ENCODE measurements at regions not wholly inside any gene's neighbourhood (a gene's known extent, or its start where the extent isn't known, plus 50 kb on each side); places are given as distances from the start of the nearest gene placed in this dataset.

- TF ChIP-seq POLR2AphosphoS5 (IDR thresholded peaks at IDR 0.05; ENCODE audit: low read depth, low read length) (no peak), SPI1 (IDR thresholded peaks at IDR 0.05; ENCODE audit: low read depth, low read length) (no peak), POLR2A (IDR thresholded peaks at IDR 0.05; ENCODE audit: low read depth, low read length) (no peak), TAF1 (IDR thresholded peaks at IDR 0.05; ENCODE audit: low read depth, low read length) (no peak), POU2F2 (IDR thresholded peaks at IDR 0.05; ENCODE audit: low read depth, low read length) (no peak), PAX5 (IDR thresholded peaks at IDR 0.05; ENCODE audit: insufficient read depth, low read length, severe bottlenecking) (no peak)
Measured at GRCh38 chr14:35961697-35962274, 135.6 kb downstream of the BRMS1L start.
